ENCODE measurements at regions not wholly inside any gene's neighbourhood (a gene's known extent, or its start where the extent isn't known, plus 50 kb on each side); places are given as distances from the start of the nearest gene placed in this dataset.

DNA sequence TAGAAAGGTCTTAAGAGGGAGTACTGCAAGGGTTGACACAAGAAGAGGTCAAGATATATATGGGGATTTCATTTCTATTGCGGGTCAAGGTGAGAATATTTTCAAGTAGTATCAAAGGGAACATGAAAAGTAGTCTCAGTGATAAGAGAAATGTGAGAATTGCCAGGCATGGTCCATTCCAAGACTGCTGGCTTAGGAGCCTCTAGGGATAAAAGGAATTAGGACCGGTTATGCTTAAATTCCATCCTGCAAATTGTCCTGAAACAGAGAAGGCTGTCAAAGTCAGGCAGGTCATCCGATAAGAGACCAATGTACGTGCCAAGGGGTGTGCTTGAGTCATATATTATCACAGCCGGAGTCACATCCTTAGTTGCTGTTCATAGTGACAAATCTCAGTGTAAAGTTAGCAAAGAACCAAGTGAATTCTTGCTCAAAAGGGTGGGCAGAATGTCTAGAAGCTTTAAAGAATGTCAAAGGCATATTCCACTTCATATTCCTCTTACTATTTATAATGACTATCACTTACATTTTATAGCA lies 133.6 kb downstream of the CBLL2 start:
- CTCF ChIA-PET: no interaction called here
- POLR2A ChIA-PET: no interaction called here
- Histone ChIP-seq H3K36me3 (ENCODE audit: control insufficient read depth in 4 of 4, insufficient read depth in 4 of 4, low read length in 3 of 4) (no peaks in the 10 kb centered on the region), H3K27ac (ENCODE audit: insufficient read depth in 1 of 2, low read depth in 1 of 2, low read length in 2 of 2, poor library complexity in 1 of 2, severe bottlenecking in 2 of 2) (no peak overlapping the region), H3K4me1 (ENCODE audit: control extremely low read depth in 1 of 4, control insufficient read depth in 4 of 4, insufficient read depth in 4 of 4, low read length in 3 of 4) (no peaks in the 10 kb centered on the region), H3K27me3 (replicated peaks in 2 of 5; ENCODE audit: control insufficient read depth in 4 of 5, insufficient read depth in 5 of 5, low read length in 4 of 5) (no peaks in the 10 kb centered on the region), H3K4me3 (ENCODE audit: control insufficient read depth in 1 of 7, extremely low read depth in 1 of 7, insufficient read depth in 4 of 7, low read depth in 2 of 7, low read length in 6 of 7) (no peak overlapping the region), H3K9me3 (ENCODE audit: control extremely low read depth in 1 of 5, control insufficient read depth in 4 of 5, insufficient read depth in 2 of 5, low read depth in 1 of 5, low read length in 4 of 5) (no peaks in the 10 kb centered on the region)
- 93% methylated on average over 5 of the region's 5 CpGs for WGBS (ENCODE audit: insufficient coverage)
- DNase-seq: no peak

- WGBS (ENCODE audit: insufficient coverage): no CpG with 5 or more reads among the region's 1 CpG
- POLR2A ChIA-PET: no interaction called here
Measured at GRCh38 chrX:22409418-22409817, 136.7 kb downstream of the CBLL2 start.

DNA sequence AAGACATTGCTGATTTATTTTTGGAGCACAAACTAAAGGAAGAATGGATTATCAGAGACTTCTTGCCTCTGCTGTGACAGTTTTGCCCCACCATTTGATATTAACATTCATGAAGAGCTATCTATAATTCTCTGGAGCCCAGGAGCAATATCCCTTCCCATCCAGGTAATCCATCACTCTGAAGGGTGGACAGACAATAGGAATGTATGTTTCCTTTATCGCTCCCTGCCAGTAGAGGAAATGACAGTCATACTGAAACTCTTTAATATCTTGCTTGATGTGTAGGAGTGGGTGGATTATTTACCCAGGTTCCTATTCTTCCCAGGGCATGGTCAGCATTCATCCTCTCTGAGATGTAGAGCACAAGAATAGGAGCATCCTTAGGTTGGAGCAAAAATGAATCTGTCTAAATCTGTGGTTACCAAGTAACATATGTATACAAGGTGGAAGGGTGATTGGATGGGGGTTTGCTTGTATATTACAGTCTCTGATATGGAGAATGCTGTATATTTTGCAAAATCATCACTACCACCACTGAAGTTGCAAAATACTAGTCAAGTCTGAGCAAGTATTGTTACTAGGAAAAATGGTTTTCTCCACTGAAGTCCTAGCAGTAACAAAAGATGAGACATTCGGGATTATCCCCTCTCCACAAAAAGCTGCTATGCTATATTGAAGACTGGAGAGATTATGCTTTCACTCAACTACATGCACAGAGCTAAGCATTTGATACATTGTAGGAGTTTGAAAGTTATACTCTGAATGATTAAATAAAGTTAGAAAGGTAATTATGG lies 151.6 kb downstream of the CBLL2 start:
- H3K27ac ChIP-seq (ENCODE audit: insufficient read depth in 1 of 2, low read depth in 1 of 2, low read length in 2 of 2, poor library complexity in 1 of 2, severe bottlenecking in 2 of 2): no peak overlapping the region
- CTCF ChIA-PET: no interaction called here
- no peaks in the 10 kb centered on the region for H3K27me3 ChIP-seq (replicated peaks in 2 of 5; ENCODE audit: control insufficient read depth in 4 of 5, insufficient read depth in 5 of 5, low read length in 4 of 5)
- DNase-seq: no peak
- H3K9me3 ChIP-seq (ENCODE audit: control extremely low read depth in 1 of 5, control insufficient read depth in 4 of 5, insufficient read depth in 2 of 5, low read depth in 1 of 5, low read length in 4 of 5): peaks cover 0 to 3% (median 0%) of the 10 kb centered on the region in 5 experiments
- no CpG with 5 or more reads among the region's 2 CpGs for WGBS (ENCODE audit: insufficient coverage)
- no peaks in the 10 kb centered on the region for H3K36me3 ChIP-seq (ENCODE audit: control insufficient read depth in 4 of 4, insufficient read depth in 4 of 4, low read length in 3 of 4)
- no peak overlapping the region for H3K4me3 ChIP-seq (ENCODE audit: control insufficient read depth in 1 of 7, extremely low read depth in 1 of 7, insufficient read depth in 4 of 7, low read depth in 2 of 7, low read length in 6 of 7)
- POLR2A ChIA-PET: no interaction called here
- H3K4me1 ChIP-seq (ENCODE audit: control extremely low read depth in 1 of 4, control insufficient read depth in 4 of 4, insufficient read depth in 4 of 4, low read length in 3 of 4): no peaks in the 10 kb centered on the region

More at GRCh38 chrX:22409418-22409817, 136.7 kb downstream of the CBLL2 start:
- DNase-seq: no peak
- H3K4me1 ChIP-seq (ENCODE audit: control extremely low read depth in 1 of 4, control insufficient read depth in 4 of 4, insufficient read depth in 4 of 4, low read length in 3 of 4): no peaks in the 10 kb centered on the region
- no peak overlapping the region for H3K4me3 ChIP-seq (ENCODE audit: control insufficient read depth in 1 of 7, extremely low read depth in 1 of 7, insufficient read depth in 4 of 7, low read depth in 2 of 7, low read length in 6 of 7)
- H3K9me3 ChIP-seq (ENCODE audit: control extremely low read depth in 1 of 5, control insufficient read depth in 4 of 5, insufficient read depth in 2 of 5, low read depth in 1 of 5, low read length in 4 of 5): no peaks in the 10 kb centered on the region
- no peak overlapping the region for H3K27ac ChIP-seq (ENCODE audit: insufficient read depth in 1 of 2, low read depth in 1 of 2, low read length in 2 of 2, poor library complexity in 1 of 2, severe bottlenecking in 2 of 2)
- H3K27me3 ChIP-seq (replicated peaks in 2 of 5; ENCODE audit: control insufficient read depth in 4 of 5, insufficient read depth in 5 of 5, low read length in 4 of 5): no peaks in the 10 kb centered on the region
- H3K36me3 ChIP-seq (ENCODE audit: control insufficient read depth in 4 of 4, insufficient read depth in 4 of 4, low read length in 3 of 4): no peaks in the 10 kb centered on the region
- CTCF ChIA-PET: no interaction called here

DNA sequence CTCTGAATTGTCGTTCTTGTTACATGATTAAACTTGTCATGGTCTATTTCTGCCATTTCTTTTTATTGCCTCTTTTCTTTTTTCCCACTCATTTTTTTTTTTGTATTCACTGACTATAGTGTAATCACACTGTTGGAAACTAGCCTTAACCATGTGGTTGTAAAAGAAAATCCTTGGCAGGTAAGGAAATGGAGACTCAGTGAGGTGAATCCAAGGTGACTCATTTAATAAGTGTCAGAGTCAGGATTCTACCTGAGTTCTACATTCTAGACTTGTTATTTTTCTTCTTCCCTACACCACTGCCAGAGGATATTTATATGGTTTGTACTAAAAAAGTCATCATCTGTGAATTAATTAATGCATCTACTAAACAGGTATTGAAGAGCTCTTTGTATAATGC lies 152.2 kb downstream of the CBLL2 start:
- no CpG with 5 or more reads among the region's 1 CpG for WGBS (ENCODE audit: insufficient coverage)
- DNase-seq: no peak
- Histone ChIP-seq H3K27ac (ENCODE audit: insufficient read depth in 1 of 2, low read depth in 1 of 2, low read length in 2 of 2, poor library complexity in 1 of 2, severe bottlenecking in 2 of 2) (no peak overlapping the region), H3K9me3 (ENCODE audit: control extremely low read depth in 1 of 5, control insufficient read depth in 4 of 5, insufficient read depth in 2 of 5, low read depth in 1 of 5, low read length in 4 of 5) (peaks cover 0 to 3% (median 0%) of the 10 kb centered on the region in 5 experiments), H3K36me3 (ENCODE audit: control insufficient read depth in 4 of 4, insufficient read depth in 4 of 4, low read length in 3 of 4) (no peaks in the 10 kb centered on the region), H3K4me3 (ENCODE audit: control insufficient read depth in 1 of 7, extremely low read depth in 1 of 7, insufficient read depth in 4 of 7, low read depth in 2 of 7, low read length in 6 of 7) (no peak overlapping the region), H3K4me1 (ENCODE audit: control extremely low read depth in 1 of 4, control insufficient read depth in 4 of 4, insufficient read depth in 4 of 4, low read length in 3 of 4) (no peaks in the 10 kb centered on the region), H3K27me3 (replicated peaks in 2 of 5; ENCODE audit: control insufficient read depth in 4 of 5, insufficient read depth in 5 of 5, low read length in 4 of 5) (no peaks in the 10 kb centered on the region)
- POLR2A ChIA-PET: no interaction called here
- CTCF ChIA-PET: no interaction called here

- DNase-seq: no peak
- CTCF ChIA-PET: no interaction called here
- Histone ChIP-seq H3K9me3 (ENCODE audit: control extremely low read depth in 1 of 5, control insufficient read depth in 4 of 5, insufficient read depth in 2 of 5, low read depth in 1 of 5, low read length in 4 of 5) (peaks cover 0 to 3% (median 0%) of the 10 kb centered on the region in 5 experiments), H3K4me3 (ENCODE audit: control insufficient read depth in 1 of 7, extremely low read depth in 1 of 7, insufficient read depth in 4 of 7, low read depth in 2 of 7, low read length in 6 of 7) (no peak overlapping the region), H3K27me3 (replicated peaks in 2 of 5; ENCODE audit: control insufficient read depth in 4 of 5, insufficient read depth in 5 of 5, low read length in 4 of 5) (no peaks in the 10 kb centered on the region), H3K27ac (ENCODE audit: insufficient read depth in 1 of 2, low read depth in 1 of 2, low read length in 2 of 2, poor library complexity in 1 of 2, severe bottlenecking in 2 of 2) (no peak overlapping the region), H3K4me1 (ENCODE audit: control extremely low read depth in 1 of 4, control insufficient read depth in 4 of 4, insufficient read depth in 4 of 4, low read length in 3 of 4) (no peaks in the 10 kb centered on the region), H3K36me3 (ENCODE audit: control insufficient read depth in 4 of 4, insufficient read depth in 4 of 4, low read length in 3 of 4) (no peaks in the 10 kb centered on the region)
- WGBS (ENCODE audit: insufficient coverage): 79% methylated on average over 3 of the region's 3 CpGs
- POLR2A ChIA-PET: no interaction called here
Measured at GRCh38 chrX:22429704-22430103, 157.0 kb downstream of the CBLL2 start.

GRCh38 chrX:22430701-22431100 lies 158.0 kb downstream of the CBLL2 start:
- 75% methylated on average over 1 of the region's 5 CpGs for WGBS (ENCODE audit: insufficient coverage)
- Histone ChIP-seq H3K4me1 (ENCODE audit: control extremely low read depth in 1 of 4, control insufficient read depth in 4 of 4, insufficient read depth in 4 of 4, low read length in 3 of 4) (no peaks in the 10 kb centered on the region), H3K4me3 (ENCODE audit: control insufficient read depth in 1 of 7, extremely low read depth in 1 of 7, insufficient read depth in 4 of 7, low read depth in 2 of 7, low read length in 6 of 7) (no peak overlapping the region), H3K36me3 (ENCODE audit: control insufficient read depth in 4 of 4, insufficient read depth in 4 of 4, low read length in 3 of 4) (no peaks in the 10 kb centered on the region), H3K27me3 (replicated peaks in 2 of 5; ENCODE audit: control insufficient read depth in 4 of 5, insufficient read depth in 5 of 5, low read length in 4 of 5) (no peaks in the 10 kb centered on the region), H3K27ac (ENCODE audit: insufficient read depth in 1 of 2, low read depth in 1 of 2, low read length in 2 of 2, poor library complexity in 1 of 2, severe bottlenecking in 2 of 2) (no peak overlapping the region), H3K9me3 (ENCODE audit: control extremely low read depth in 1 of 5, control insufficient read depth in 4 of 5, insufficient read depth in 2 of 5, low read depth in 1 of 5, low read length in 4 of 5) (peaks cover 0 to 5% (median 0%) of the 10 kb centered on the region in 5 experiments)
- DNase-seq: no peak
- CTCF ChIA-PET: no interaction called here
- POLR2A ChIA-PET: no interaction called here

GRCh38 chrX:22433292-22434070 lies 160.8 kb downstream of the CBLL2 start:
- Histone ChIP-seq H3K27ac (ENCODE audit: insufficient read depth in 1 of 2, low read depth in 1 of 2, low read length in 2 of 2, poor library complexity in 1 of 2, severe bottlenecking in 2 of 2) (no peak overlapping the region), H3K27me3 (replicated peaks in 2 of 5; ENCODE audit: control insufficient read depth in 4 of 5, insufficient read depth in 5 of 5, low read length in 4 of 5) (no peaks in the 10 kb centered on the region), H3K9me3 (ENCODE audit: control extremely low read depth in 1 of 5, control insufficient read depth in 4 of 5, insufficient read depth in 2 of 5, low read depth in 1 of 5, low read length in 4 of 5) (peaks cover 0 to 2% (median 0%) of the 10 kb centered on the region in 5 experiments), H3K36me3 (ENCODE audit: control insufficient read depth in 4 of 4, insufficient read depth in 4 of 4, low read length in 3 of 4) (no peaks in the 10 kb centered on the region), H3K4me1 (ENCODE audit: control extremely low read depth in 1 of 4, control insufficient read depth in 4 of 4, insufficient read depth in 4 of 4, low read length in 3 of 4) (no peaks in the 10 kb centered on the region), H3K4me3 (ENCODE audit: control insufficient read depth in 1 of 7, extremely low read depth in 1 of 7, insufficient read depth in 4 of 7, low read depth in 2 of 7, low read length in 6 of 7) (no peak overlapping the region)
- WGBS (ENCODE audit: insufficient coverage): 76% methylated on average over 9 of the region's 12 CpGs
- CTCF ChIA-PET: no interaction called here
- POLR2A ChIA-PET: no interaction called here
- no peak for DNase-seq
